Panc1 (cell line): ENCODE measurements at regions not wholly inside any gene's neighbourhood (a gene's known extent, or its start where the extent isn't known, plus 50 kb on each side); places are given as distances from the start of the nearest gene placed in this dataset.

ENCODE experiments used
- CTCF ChIP-seq: fragments of 450-650 bp; IDR thresholded peaks from 2 replicates; pipeline ENCODE4 v1.5.1; 2017; ENCODE audit warnings: mild to moderate bottlenecking
- REST ChIP-seq, 2 experiments: IDR thresholded peaks; 2 replicates each; pipeline ENCODE4 v1.6.1; 2011 to 2012; ENCODE audit warnings: low read depth in 2 of 2, control low read depth in 1 of 2, low read length in 1 of 2, mild to moderate bottlenecking in 1 of 2, moderate library complexity in 1 of 2; ENCODE audit not compliant: insufficient read depth in 1 of 2
- SIN3A ChIP-seq: IDR thresholded peaks from 2 replicates; pipeline ENCODE4 v1.6.1; 2012; ENCODE audit warnings: low read depth, mild to moderate bottlenecking, low read length, moderate library complexity, borderline replicate concordance; ENCODE audit not compliant: insufficient read depth
- TCF7L2 ChIP-seq: IDR thresholded peaks from 2 replicates; pipeline ENCODE4 v1.6.1; 2011; ENCODE audit warnings: mild to moderate bottlenecking, low read depth, low read length, inconsistent platforms

GRCh38 chr1:57860325-57860724 is 436.5 kb upstream of the DAB1 start:
- no peak for TF ChIP-seq CTCF
- no peak for TF ChIP-seq REST (IDR thresholded peaks at IDR 0.05; ENCODE audit: insufficient read depth in 1 of 2, low read depth in 2 of 2, low read length in 1 of 2)
- TF ChIP-seq SIN3A = no peak
- TF ChIP-seq TCF7L2 = no peak
